Liver (tissue), 8 donors: ENCODE measurements at regions not wholly inside any gene's neighbourhood (a gene's known extent, or its start where the extent isn't known, plus 50 kb on each side); places are given as distances from the start of the nearest gene placed in this dataset.

Experiments used
- DNase-seq: peaks from one replicate; pipeline ENCODE4 v3.0.0-alpha.2; 2017; ENCODE audit warnings: low spot score
- H3K27ac ChIP-seq, 2 donors: one replicate each; pipeline ENCODE4 v1.7.0; 2013; ENCODE audit warnings: inconsistent platforms in 2 of 2, low read length in 2 of 2, control low read depth in 1 of 2, low read depth in 1 of 2, mild to moderate bottlenecking in 1 of 2
- H3K27me3 ChIP-seq, 4 donors: one replicate each; pipeline versions ENCODE4 v1.6.1 to v1.7.0; 2013; ENCODE audit warnings: low read length in 3 of 4, inconsistent platforms in 1 of 4, mild to moderate bottlenecking in 1 of 4, moderate library complexity in 1 of 4; ENCODE audit not compliant: control insufficient read depth in 4 of 4, insufficient read depth in 4 of 4
- H3K36me3 ChIP-seq, 4 donors: one replicate each; pipeline versions ENCODE4 v1.6.1 to v1.7.0; 2013; ENCODE audit warnings: low read length in 3 of 4, mild to moderate bottlenecking in 3 of 4, low read depth in 1 of 4, moderate library complexity in 1 of 4; ENCODE audit not compliant: control insufficient read depth in 4 of 4, insufficient read depth in 3 of 4
- H3K4me1 ChIP-seq, 4 donors: one replicate each; pipeline versions ENCODE4 v1.6.1 to v1.7.0; 2013; ENCODE audit warnings: low read length in 3 of 4, mild to moderate bottlenecking in 3 of 4, moderate library complexity in 1 of 4; ENCODE audit not compliant: control insufficient read depth in 4 of 4, insufficient read depth in 4 of 4
- H3K4me3 ChIP-seq, 3 donors: one replicate each; pipeline versions ENCODE4 v1.6.1 to v1.7.0; 2013; ENCODE audit warnings: low read length in 3 of 3, control low read depth in 1 of 3, low read depth in 1 of 3, mild to moderate bottlenecking in 1 of 3
- H3K9ac ChIP-seq, 2 donors: one replicate each; pipeline ENCODE4 v1.7.0; 2013; ENCODE audit warnings: low read length in 2 of 2, mild to moderate bottlenecking in 2 of 2, moderate library complexity in 2 of 2, control low read depth in 1 of 2, low read depth in 1 of 2
- H3K9me3 ChIP-seq, 4 donors: one replicate each; pipeline versions ENCODE4 v1.6.1 to v1.7.0; 2013; ENCODE audit warnings: low read length in 3 of 4; ENCODE audit not compliant: control insufficient read depth in 4 of 4
- ATF3 ChIP-seq: IDR thresholded peaks from 2 replicates; pipeline ENCODE4 v1.6.1; 2016; ENCODE audit warnings: antibody characterized with exemption
- CTCF ChIP-seq: fragments of 150-350 bp; IDR thresholded peaks from 2 replicates; pipeline ENCODE4 v1.5.1; 2017; ENCODE audit warnings: improper control_type of control experiment, low read depth, low read length; ENCODE audit not compliant: missing input control
- EGR1 ChIP-seq, 2 donors: IDR thresholded peaks; 2 replicates each; pipeline ENCODE4 v1.6.1; 2016 to 2018; ENCODE audit warnings: antibody characterized with exemption in 2 of 2, low read depth in 2 of 2
- FOXA1 ChIP-seq: IDR thresholded peaks from 2 replicates; pipeline ENCODE4 v1.6.1; 2016; ENCODE audit warnings: antibody characterized with exemption
- FOXA2 ChIP-seq: IDR thresholded peaks from 2 replicates; pipeline ENCODE4 v1.6.1; 2016; ENCODE audit warnings: antibody characterized with exemption
- GABPA ChIP-seq, 2 donors: IDR thresholded peaks in 1 of 2; conservative IDR thresholded peaks in 1 of 2; 2 replicates each; pipeline ENCODE4 v1.6.1; 2016; ENCODE audit warnings: antibody characterized with exemption in 2 of 2, mild to moderate bottlenecking in 1 of 2, moderate library complexity in 1 of 2
- HNF4A ChIP-seq, 2 donors: conservative IDR thresholded peaks; 2 replicates each; pipeline ENCODE4 v1.6.1; 2016; ENCODE audit warnings: antibody characterized with exemption in 2 of 2, mild to moderate bottlenecking in 2 of 2
- HNF4G ChIP-seq: IDR thresholded peaks from 2 replicates; pipeline ENCODE4 v1.6.1; 2016; ENCODE audit warnings: antibody characterized with exemption
- JUND ChIP-seq, 2 donors: IDR thresholded peaks; 2 replicates each; pipeline ENCODE4 v1.6.1; 2016; ENCODE audit warnings: antibody characterized with exemption in 2 of 2
- MAX ChIP-seq: IDR thresholded peaks from 2 replicates; pipeline ENCODE4 v1.6.1; 2016; ENCODE audit warnings: antibody characterized with exemption
- NR2F2 ChIP-seq: IDR thresholded peaks from 2 replicates; pipeline ENCODE4 v1.6.1; 2016; ENCODE audit warnings: antibody characterized with exemption
- RAD21 ChIP-seq, 2 donors: IDR thresholded peaks; 2 replicates each; pipeline ENCODE4 v1.6.1; 2016; ENCODE audit warnings: antibody characterized with exemption in 2 of 2, mild to moderate bottlenecking in 2 of 2
- REST ChIP-seq: IDR thresholded peaks from 2 replicates; pipeline ENCODE4 v1.6.1; 2016; ENCODE audit warnings: antibody characterized with exemption, mild to moderate bottlenecking
- RXRA ChIP-seq, 2 donors: IDR thresholded peaks; 2 replicates each; pipeline ENCODE4 v1.6.1; 2017 to 2018; ENCODE audit warnings: antibody characterized with exemption in 2 of 2, mild to moderate bottlenecking in 1 of 2
- SP1 ChIP-seq: IDR thresholded peaks from 2 replicates; pipeline ENCODE4 v1.6.1; 2018; ENCODE audit warnings: antibody characterized with exemption, mild to moderate bottlenecking
- TAF1 ChIP-seq: conservative IDR thresholded peaks from 2 replicates; pipeline ENCODE4 v1.6.1; 2016; ENCODE audit warnings: antibody characterized with exemption, mild to moderate bottlenecking
- YY1 ChIP-seq: IDR thresholded peaks from 2 replicates; pipeline ENCODE4 v1.6.1; 2016; ENCODE audit warnings: antibody characterized with exemption, mild to moderate bottlenecking
- ZBTB33 ChIP-seq: IDR thresholded peaks from 2 replicates; pipeline ENCODE4 v1.6.1; 2016; ENCODE audit warnings: antibody characterized with exemption
- WGBS: extraction: QIAGEN DNeasy Blood & Tissue Kit; methylation state at CpG from one replicate; pipeline ENCODE4 v1.1.7; 2013; 5-methylcytosine and 5-hydroxymethylcytosine counted together
- donor health status: healthy.
- donor health status: healthy.
- donor health status: healthy.
- donor health status: healthy.
- donor health status: healthy.

- TF ChIP-seq REST = no peak
These were observed 59.6 kb upstream of the G2E3 start (continued) for GRCh38 chr14:30499358-30499757.

- Histone ChIP-seq H3K9me3 (no peaks in the 10 kb centered on the region), H3K4me3 (no peak overlapping the region), H3K27ac (no peak overlapping the region), H3K36me3 (no peaks in the 10 kb centered on the region), H3K27me3 (no peaks in the 10 kb centered on the region), H3K4me1 (no peaks in the 10 kb centered on the region), H3K9ac (no peak overlapping the region)
- no peak for DNase-seq
- TF ChIP-seq TAF1 = no peak
- no peak for TF ChIP-seq EGR1 (IDR thresholded peaks at IDR 0.05; ENCODE audit: low read depth in 2 of 2)
- no peak for TF ChIP-seq NR2F2
- TF ChIP-seq SP1 = no peak
- no peak for TF ChIP-seq HNF4A (conservative IDR thresholded peaks at IDR 0.05)
- no peak for TF ChIP-seq MAX
- no peak for TF ChIP-seq HNF4G
- TF ChIP-seq FOXA1 = no peak
- no peak for TF ChIP-seq JUND (IDR thresholded peaks at IDR 0.05)
- TF ChIP-seq FOXA2 = no peak
- no peak for TF ChIP-seq YY1
- TF ChIP-seq RXRA (IDR thresholded peaks at IDR 0.05) = no peak
- no peak for TF ChIP-seq REST
- no peak for TF ChIP-seq RAD21 (IDR thresholded peaks at IDR 0.05)
- TF ChIP-seq GABPA (IDR thresholded peaks at IDR 0.05 in 1 of 2, conservative IDR thresholded peaks at IDR 0.05 in 1 of 2) = no peak
- no peak for TF ChIP-seq CTCF
- TF ChIP-seq ATF3 = no peak
- TF ChIP-seq ZBTB33 = no peak
- WGBS = 81% methylated on average over 2 of the region's 2 CpGs
These were observed 58.7 kb upstream of the G2E3 start for GRCh38 chr14:30500222-30500621.
